WTC11 (cell line): ENCODE measurements at regions not wholly inside any gene's neighbourhood (a gene's known extent, or its start where the extent isn't known, plus 50 kb on each side); places are given as distances from the start of the nearest gene placed in this dataset.

Experiments used
- ATAC-seq: fragments of 200-7000 bp; cut with Tn5 transposase; 2 replicates; pipeline ENCODE4 v1.10.0; 2021; ENCODE audit warnings: mild to moderate bottlenecking, moderate library complexity
- CTCF ChIA-PET: fragments of 300-600 bp; sonication (Branson Sonifier 250); formaldehyde crosslinking; loops from one replicate; lab custom pipeline; 2021; ENCODE audit warnings: antibody characterized with exemption; lab: Charles Lee
- POLR2A ChIA-PET: fragments of 350-600 bp; sonication (Branson Sonifier 250); formaldehyde crosslinking; loops from one replicate; lab custom pipeline; 2021; ENCODE audit warnings: antibody characterized with exemption; lab: Charles Lee
- DNase-seq: peaks from one replicate; pipeline ENCODE4 v3.0.0; 2021; ENCODE audit warnings: low spot score
- H3K27ac Mint-ChIP-seq: 2 replicates; pipeline ENCODE4 v1.8.0; 2021; ENCODE audit warnings: mixed read lengths
- H3K27me3 Mint-ChIP-seq: 2 replicates; pipeline ENCODE4 v1.8.0; 2021; ENCODE audit warnings: low read depth, mild to moderate bottlenecking, moderate library complexity, mixed read lengths
- H3K36me3 Mint-ChIP-seq: 2 replicates; pipeline ENCODE4 v1.8.0; 2021; ENCODE audit warnings: mixed read lengths
- H3K4me1 Mint-ChIP-seq: 2 replicates; pipeline ENCODE4 v1.8.0; 2022; ENCODE audit warnings: mixed read lengths
- H3K4me3 Mint-ChIP-seq: 2 replicates; pipeline ENCODE4 v1.8.0; 2021; ENCODE audit warnings: mild to moderate bottlenecking, moderate library complexity, mixed read lengths
- H3K9me3 Mint-ChIP-seq: 2 replicates; pipeline ENCODE4 v1.8.0; 2021; ENCODE audit warnings: mixed read lengths
- GRHL2 ChIP-seq: fragments of 250-450 bp; sonication (Bioruptor Pico); IDR thresholded peaks from 2 replicates; pipeline ENCODE4 v1.8.0; 2022; ENCODE audit warnings: mild to moderate bottlenecking, moderate library complexity; ENCODE audit not compliant: insufficient replicate concordance, severe bottlenecking
- JUN ChIP-seq: sonication (generic); formaldehyde crosslinking; IDR thresholded peaks from 2 replicates; pipeline ENCODE4 v1.8.0; 2023; ENCODE audit warnings: mild to moderate bottlenecking, missing genetic modification reagents
- NFATC4 ChIP-seq: fragments of 250-450 bp; sonication (Bioruptor Pico); IDR thresholded peaks from 2 replicates; pipeline ENCODE4 v1.9.0; 2021; ENCODE audit warnings: mild to moderate bottlenecking
- NR3C1 ChIP-seq: sonication (generic); formaldehyde crosslinking; conservative IDR thresholded peaks from 2 replicates; pipeline ENCODE4 v1.8.1; 2023; ENCODE audit warnings: low read depth, mild to moderate bottlenecking, missing genetic modification reagents
- RELA ChIP-seq: sonication (generic); formaldehyde crosslinking; IDR thresholded peaks from 2 replicates; pipeline ENCODE4 v1.8.1; 2022; ENCODE audit warnings: missing genetic modification reagents, mild to moderate bottlenecking, borderline replicate concordance
- RORB ChIP-seq: fragments of 250-450 bp; sonication (Bioruptor Pico); IDR thresholded peaks from 2 replicates; pipeline ENCODE4 v1.9.0; 2021; ENCODE audit warnings: mild to moderate bottlenecking
- SOX15 ChIP-seq: fragments of 250-450 bp; sonication (Bioruptor Pico); IDR thresholded peaks from 2 replicates; pipeline ENCODE4 v1.9.0; 2021; ENCODE audit warnings: mild to moderate bottlenecking
- TCF7 ChIP-seq: sonication (generic); formaldehyde crosslinking; IDR thresholded peaks from 2 replicates; pipeline ENCODE4 v1.8.0; 2022; ENCODE audit warnings: mild to moderate bottlenecking, low read depth, missing genetic modification reagents, moderate library complexity
- ZNF121 ChIP-seq: sonication (generic); formaldehyde crosslinking; IDR thresholded peaks from 2 replicates; pipeline ENCODE4 v1.8.0; 2023; ENCODE audit warnings: missing genetic modification reagents
- ZNF232 ChIP-seq: sonication (generic); formaldehyde crosslinking; IDR thresholded peaks from 2 replicates; pipeline ENCODE4 v1.8.0; 2022; ENCODE audit warnings: mild to moderate bottlenecking, missing genetic modification reagents
- ZNF317 ChIP-seq: sonication (generic); formaldehyde crosslinking; IDR thresholded peaks from 2 replicates; pipeline ENCODE4 v1.8.1; 2023; ENCODE audit warnings: low read depth, mild to moderate bottlenecking, moderate library complexity, missing genetic modification reagents, borderline replicate concordance
- ZNF671 ChIP-seq: fragments of 250-450 bp; sonication (Bioruptor Pico); IDR thresholded peaks from 2 replicates; pipeline ENCODE4 v1.8.0; 2021; ENCODE audit warnings: mild to moderate bottlenecking
- TF ChIP-seq, protein P1 (sequence below): sonication (generic); formaldehyde crosslinking; IDR thresholded peaks from 2 replicates; pipeline ENCODE4 v1.8.0; 2022; ENCODE audit warnings: mild to moderate bottlenecking, missing genetic modification reagents
- TF ChIP-seq, protein P2 (sequence below): sonication (generic); formaldehyde crosslinking; IDR thresholded peaks from 2 replicates; pipeline ENCODE4 v1.8.1; 2023; ENCODE audit warnings: mild to moderate bottlenecking, moderate library complexity, missing genetic modification reagents
- TF ChIP-seq, protein P3 (sequence below): sonication (generic); formaldehyde crosslinking; IDR thresholded peaks from 2 replicates; pipeline ENCODE4 v1.8.1; 2022; ENCODE audit warnings: low read depth, missing genetic modification reagents, borderline replicate concordance
- TF ChIP-seq, protein P4 (sequence below): sonication (generic); formaldehyde crosslinking; IDR thresholded peaks from 2 replicates; pipeline ENCODE4 v1.8.1; 2022; ENCODE audit warnings: missing genetic modification reagents, borderline replicate concordance
- TF ChIP-seq, protein P5 (sequence below): fragments of 250-450 bp; sonication (Bioruptor Pico); IDR thresholded peaks from 2 replicates; pipeline ENCODE4 v1.9.0; 2021; ENCODE audit warnings: moderate library complexity, mild to moderate bottlenecking, inconsistent platforms, borderline replicate concordance
- TF ChIP-seq, protein P6 (sequence below): sonication (generic); formaldehyde crosslinking; IDR thresholded peaks from 2 replicates; pipeline ENCODE4 v1.8.0; 2022; ENCODE audit warnings: mild to moderate bottlenecking, missing genetic modification reagents
- TF ChIP-seq, protein P7 (sequence below): fragments of 200-600 bp; IDR thresholded peaks from 2 replicates; pipeline ENCODE4 v1.8.0; 2022; ENCODE audit warnings: antibody characterized with exemption

DNA sequence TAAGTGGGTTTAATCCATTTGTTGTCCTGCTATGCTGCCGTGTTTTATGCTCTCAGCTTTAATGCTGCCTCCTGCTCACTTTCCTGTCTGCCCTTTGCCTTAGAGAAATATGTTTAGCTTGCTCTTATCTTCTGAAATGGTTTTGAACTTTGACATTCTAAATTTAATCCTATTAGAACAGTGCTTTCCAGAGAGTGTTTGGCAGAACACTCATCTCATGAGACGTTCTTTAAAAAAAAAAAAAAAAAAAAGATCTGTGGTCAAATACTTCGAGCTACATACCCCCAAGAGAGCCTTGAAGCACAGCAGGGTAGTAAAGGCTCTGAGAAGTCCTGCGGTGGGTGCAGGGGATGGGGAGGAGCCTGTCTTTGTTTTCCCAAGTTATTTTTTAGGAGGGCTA, 161.3 kb downstream of the SPP2 start:
- Mint-ChIP-seq H3K27me3 (no peaks in the 10 kb centered on the region; the same call in 1 of the 2 replicates), H3K36me3 (peaks cover 1% of the 10 kb centered on the region; the same call in 1 of the 2 replicates), H3K27ac (no peak overlapping the region), H3K9me3 (peaks cover 26% of the 10 kb centered on the region), H3K4me1 (no peaks in the 10 kb centered on the region), H3K4me3 (no peak overlapping the region)
- TF ChIP-seq NR3C1, result no peak
- no peak for TF ChIP-seq ZNF671 (CRISPR knock-in tag)
- no peak for TF ChIP-seq SOX15 (CRISPR knock-in tag)
- TF ChIP-seq, protein P1, sequence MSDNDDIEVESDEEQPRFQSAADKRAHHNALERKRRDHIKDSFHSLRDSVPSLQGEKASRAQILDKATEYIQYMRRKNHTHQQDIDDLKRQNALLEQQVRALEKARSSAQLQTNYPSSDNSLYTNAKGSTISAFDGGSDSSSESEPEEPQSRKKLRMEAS (CRISPR knock-in tag), result no peak
- TF ChIP-seq, protein P2, sequence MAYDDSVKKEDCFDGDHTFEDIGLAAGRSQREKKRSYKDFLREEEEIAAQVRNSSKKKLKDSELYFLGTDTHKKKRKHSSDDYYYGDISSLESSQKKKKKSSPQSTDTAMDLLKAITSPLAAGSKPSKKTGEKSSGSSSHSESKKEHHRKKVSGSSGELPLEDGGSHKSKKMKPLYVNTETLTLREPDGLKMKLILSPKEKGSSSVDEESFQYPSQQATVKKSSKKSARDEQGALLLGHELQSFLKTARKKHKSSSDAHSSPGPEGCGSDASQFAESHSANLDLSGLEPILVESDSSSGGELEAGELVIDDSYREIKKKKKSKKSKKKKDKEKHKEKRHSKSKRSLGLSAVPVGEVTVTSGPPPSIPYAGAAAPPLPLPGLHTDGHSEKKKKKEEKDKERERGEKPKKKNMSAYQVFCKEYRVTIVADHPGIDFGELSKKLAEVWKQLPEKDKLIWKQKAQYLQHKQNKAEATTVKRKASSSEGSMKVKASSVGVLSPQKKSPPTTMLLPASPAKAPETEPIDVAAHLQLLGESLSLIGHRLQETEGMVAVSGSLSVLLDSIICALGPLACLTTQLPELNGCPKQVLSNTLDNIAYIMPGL, result no peak
- no peak for TF ChIP-seq RELA
- TF ChIP-seq, protein P3, sequence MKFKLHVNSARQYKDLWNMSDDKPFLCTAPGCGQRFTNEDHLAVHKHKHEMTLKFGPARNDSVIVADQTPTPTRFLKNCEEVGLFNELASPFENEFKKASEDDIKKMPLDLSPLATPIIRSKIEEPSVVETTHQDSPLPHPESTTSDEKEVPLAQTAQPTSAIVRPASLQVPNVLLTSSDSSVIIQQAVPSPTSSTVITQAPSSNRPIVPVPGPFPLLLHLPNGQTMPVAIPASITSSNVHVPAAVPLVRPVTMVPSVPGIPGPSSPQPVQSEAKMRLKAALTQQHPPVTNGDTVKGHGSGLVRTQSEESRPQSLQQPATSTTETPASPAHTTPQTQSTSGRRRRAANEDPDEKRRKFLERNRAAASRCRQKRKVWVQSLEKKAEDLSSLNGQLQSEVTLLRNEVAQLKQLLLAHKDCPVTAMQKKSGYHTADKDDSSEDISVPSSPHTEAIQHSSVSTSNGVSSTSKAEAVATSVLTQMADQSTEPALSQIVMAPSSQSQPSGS (CRISPR knock-in tag), result no peak
- TF ChIP-seq ZNF317 (CRISPR knock-in tag), result no peak
- TF ChIP-seq JUN (CRISPR knock-in tag), result no peak
- TF ChIP-seq, protein P4, sequence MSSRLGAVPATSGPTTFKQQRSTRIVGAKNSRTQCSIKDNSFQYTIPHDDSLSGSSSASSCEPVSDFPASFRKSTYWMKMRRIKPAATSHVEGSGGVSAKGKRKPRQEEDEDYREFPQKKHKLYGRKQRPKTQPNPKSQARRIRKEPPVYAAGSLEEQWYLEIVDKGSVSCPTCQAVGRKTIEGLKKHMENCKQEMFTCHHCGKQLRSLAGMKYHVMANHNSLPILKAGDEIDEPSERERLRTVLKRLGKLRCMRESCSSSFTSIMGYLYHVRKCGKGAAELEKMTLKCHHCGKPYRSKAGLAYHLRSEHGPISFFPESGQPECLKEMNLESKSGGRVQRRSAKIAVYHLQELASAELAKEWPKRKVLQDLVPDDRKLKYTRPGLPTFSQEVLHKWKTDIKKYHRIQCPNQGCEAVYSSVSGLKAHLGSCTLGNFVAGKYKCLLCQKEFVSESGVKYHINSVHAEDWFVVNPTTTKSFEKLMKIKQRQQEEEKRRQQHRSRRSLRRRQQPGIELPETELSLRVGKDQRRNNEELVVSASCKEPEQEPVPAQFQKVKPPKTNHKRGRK (CRISPR knock-in tag), result no peak
- TF ChIP-seq, protein P5, sequence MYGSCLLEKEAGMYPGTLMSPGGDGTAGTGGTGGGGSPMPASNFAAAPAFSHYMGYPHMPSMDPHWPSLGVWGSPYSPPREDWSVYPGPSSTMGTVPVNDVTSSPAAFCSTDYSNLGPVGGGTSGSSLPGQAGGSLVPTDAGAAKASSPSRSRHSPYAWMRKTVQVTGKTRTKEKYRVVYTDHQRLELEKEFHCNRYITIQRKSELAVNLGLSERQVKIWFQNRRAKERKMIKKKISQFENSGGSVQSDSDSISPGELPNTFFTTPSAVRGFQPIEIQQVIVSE (CRISPR knock-in tag), result no peak
- TF ChIP-seq RORB (CRISPR knock-in tag), result no peak
- no peak for TF ChIP-seq ZNF232 (CRISPR knock-in tag)
- TF ChIP-seq ZNF121 (CRISPR knock-in tag), result no peak
- TF ChIP-seq, protein P6, sequence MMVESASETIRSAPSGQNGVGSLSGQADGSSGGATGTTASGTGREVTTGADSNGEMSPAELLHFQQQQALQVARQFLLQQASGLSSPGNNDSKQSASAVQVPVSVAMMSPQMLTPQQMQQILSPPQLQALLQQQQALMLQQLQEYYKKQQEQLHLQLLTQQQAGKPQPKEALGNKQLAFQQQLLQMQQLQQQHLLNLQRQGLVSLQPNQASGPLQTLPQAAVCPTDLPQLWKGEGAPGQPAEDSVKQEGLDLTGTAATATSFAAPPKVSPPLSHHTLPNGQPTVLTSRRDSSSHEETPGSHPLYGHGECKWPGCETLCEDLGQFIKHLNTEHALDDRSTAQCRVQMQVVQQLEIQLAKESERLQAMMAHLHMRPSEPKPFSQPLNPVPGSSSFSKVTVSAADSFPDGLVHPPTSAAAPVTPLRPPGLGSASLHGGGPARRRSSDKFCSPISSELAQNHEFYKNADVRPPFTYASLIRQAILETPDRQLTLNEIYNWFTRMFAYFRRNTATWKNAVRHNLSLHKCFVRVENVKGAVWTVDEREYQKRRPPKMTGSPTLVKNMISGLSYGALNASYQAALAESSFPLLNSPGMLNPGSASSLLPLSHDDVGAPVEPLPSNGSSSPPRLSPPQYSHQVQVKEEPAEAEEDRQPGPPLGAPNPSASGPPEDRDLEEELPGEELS (CRISPR knock-in tag), result no peak
- no peak for TF ChIP-seq NFATC4 (CRISPR knock-in tag)
- TF ChIP-seq, protein P7, sequence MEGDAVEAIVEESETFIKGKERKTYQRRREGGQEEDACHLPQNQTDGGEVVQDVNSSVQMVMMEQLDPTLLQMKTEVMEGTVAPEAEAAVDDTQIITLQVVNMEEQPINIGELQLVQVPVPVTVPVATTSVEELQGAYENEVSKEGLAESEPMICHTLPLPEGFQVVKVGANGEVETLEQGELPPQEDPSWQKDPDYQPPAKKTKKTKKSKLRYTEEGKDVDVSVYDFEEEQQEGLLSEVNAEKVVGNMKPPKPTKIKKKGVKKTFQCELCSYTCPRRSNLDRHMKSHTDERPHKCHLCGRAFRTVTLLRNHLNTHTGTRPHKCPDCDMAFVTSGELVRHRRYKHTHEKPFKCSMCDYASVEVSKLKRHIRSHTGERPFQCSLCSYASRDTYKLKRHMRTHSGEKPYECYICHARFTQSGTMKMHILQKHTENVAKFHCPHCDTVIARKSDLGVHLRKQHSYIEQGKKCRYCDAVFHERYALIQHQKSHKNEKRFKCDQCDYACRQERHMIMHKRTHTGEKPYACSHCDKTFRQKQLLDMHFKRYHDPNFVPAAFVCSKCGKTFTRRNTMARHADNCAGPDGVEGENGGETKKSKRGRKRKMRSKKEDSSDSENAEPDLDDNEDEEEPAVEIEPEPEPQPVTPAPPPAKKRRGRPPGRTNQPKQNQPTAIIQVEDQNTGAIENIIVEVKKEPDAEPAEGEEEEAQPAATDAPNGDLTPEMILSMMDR, result no peak
- TF ChIP-seq GRHL2 (CRISPR knock-in tag), result no peak
- no peak for TF ChIP-seq TCF7 (CRISPR knock-in tag)
- ATAC-seq (no peak), DNase-seq (no peak)
- ChIA-PET CTCF (no interaction called here), POLR2A (interaction anchor here (0.6 kb wide), 1 partner anchor 135 kb away, joined by 3 read pairs; no protein-coding TSS in a partner anchor)
